Hypothalamus (tissue), 51 donors: ENCODE measurements at regions not wholly inside any gene's neighbourhood (a gene's known extent, or its start where the extent isn't known, plus 50 kb on each side); places are given as distances from the start of the nearest gene placed in this dataset.

Experiments used
- DNase-seq, 51 donors: peaks; one replicate each; lab custom pipeline; 2025; lab: John Stamatoyannopoulos, UW

DNA sequence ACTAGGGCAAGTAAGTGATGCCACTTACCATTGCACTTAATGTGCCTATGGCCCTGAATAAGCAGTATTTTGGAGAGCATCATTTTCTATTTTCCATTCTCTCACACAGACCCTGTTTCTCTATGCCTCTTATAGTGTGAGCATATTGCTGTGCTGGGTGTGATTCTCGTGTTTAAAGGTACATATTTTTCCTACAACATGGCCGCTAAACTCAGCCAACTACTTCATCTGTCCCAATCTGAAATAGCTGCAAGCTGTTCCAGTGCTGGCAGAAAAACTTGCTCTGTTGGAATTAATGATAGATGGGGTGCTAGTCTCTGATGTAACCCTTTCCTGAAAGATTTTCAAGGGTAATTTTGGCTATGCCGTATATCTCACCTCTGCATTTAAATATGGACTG lies 97.5 kb downstream of the ZNF326 start:
- DNase-seq, result no peak
